GM19023 (cell line): ENCODE measurements at regions not wholly inside any gene's neighbourhood (a gene's known extent, or its start where the extent isn't known, plus 50 kb on each side); places are given as distances from the start of the nearest gene placed in this dataset.

ENCODE experiments used
- ATAC-seq: cut with Tn5 transposase; IDR thresholded peaks from one replicate; pipeline ENCODE4 v1.9.1; 2021; ENCODE audit warnings: mild to moderate bottlenecking, moderate library complexity; ENCODE audit not compliant: unreplicated experiment

DNA sequence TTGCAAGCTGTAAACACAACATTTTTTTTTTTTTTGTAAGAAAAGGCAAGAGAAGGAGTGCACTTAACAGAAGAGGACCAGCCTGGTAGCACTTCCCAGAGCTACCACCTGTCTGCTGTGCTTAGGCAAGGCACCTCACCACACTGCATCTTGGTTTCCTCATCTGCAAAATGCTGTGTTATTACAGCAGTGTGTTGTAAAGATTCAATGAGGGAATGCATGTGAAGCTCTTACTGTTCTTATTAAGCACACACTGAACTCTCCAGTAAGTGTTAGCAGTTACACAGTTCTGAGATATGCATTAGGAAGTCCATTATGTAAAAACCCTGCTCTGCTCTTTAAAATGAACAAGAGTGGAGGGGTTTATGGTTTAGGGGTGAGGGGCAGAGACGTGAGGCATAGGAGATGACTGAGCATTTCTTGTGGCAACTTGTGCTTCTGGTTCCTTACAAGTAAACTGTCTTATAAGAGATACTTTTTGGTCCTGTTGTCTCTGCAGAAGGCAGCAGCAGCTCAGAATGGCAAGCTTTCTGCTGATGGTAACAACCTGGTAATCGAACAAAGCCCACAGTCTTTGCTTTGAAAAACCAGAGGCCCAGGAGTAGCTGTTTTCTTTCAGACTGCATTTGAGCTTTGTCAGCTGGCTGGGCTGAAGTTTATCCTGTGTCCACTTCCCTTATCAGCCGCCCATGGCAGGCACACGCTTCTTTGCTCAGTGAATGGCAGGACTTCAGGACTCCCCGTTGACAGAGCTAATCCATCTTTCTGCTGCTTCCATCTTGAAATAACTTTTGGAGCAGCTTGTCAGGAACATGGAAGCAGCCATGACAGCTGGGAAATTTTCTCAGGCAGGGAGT, 98.8 kb upstream of the BMPER start:
- ATAC-seq, result no peak

DNA sequence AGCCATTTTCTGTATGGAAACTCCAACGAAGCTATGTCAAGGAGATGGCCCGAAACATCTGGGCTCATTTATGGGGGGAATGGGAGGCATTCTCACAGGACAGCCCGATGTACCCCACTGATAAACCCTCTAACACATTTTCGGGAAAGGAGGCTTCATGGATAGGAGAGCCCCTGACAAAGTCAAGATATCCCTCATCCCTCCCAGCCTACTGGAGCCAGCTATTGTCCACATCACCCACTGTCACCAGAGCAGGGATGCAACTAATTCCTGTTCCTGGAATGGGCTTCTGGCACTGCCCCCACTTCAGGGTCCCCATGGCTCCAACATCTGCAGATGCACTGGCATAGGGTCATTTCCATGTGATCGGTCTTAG, 98.2 kb upstream of the BMPER start:
- ATAC-seq, result no peak

DNA sequence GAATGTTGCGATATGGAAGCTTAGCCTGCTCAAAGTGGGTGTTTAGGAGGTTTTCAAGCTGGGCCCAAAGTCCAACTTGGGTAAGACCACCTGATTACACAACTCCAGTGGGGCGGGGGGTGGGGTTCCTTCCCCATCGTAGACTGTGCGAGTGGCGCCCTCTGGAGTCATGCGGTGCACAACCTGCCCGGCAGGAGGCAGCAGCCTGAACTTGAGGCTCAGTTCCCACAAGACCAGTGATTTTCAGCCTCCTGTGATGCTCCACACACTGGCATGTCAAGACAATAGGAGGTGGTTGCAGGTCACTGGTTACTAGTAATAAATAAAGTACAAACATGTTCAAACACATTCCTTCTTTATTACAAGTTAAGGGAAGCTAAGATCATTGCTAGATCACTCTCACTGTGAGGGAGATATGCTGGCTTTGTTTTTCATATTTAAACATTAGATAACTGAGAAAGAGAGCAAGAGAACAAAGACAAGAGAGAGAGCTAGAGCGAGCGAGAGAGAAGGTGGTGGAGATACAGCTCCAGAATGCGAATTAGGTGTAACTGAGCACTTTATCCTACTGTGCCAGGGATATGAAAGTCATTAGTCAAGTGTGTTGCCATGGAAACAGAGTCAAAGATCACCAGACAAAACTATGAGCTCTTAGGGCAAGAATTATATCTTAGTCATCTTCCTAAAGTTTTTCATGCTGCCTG, 97.4 kb upstream of the BMPER start:
- no peak for ATAC-seq

DNA sequence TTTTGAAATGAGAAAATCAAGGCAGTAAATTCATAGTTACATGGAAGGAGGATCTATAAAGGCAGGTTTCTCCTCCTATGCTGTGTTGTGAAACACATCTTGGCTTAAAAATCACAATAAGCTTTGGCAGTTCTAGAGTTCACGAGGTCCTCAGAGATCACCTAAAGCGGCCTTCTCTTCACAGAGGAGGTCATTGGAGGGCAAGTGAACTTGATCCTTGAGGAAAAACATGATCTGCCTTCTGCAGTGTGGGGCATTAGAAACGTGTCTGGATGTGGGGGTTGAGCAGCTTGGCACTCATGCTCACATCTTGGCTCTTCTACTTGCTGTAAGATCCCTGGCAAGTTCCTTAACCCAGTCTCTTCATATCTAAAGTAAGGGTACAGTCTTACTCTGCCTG, 96.1 kb upstream of the BMPER start:
- no peak for ATAC-seq

DNA sequence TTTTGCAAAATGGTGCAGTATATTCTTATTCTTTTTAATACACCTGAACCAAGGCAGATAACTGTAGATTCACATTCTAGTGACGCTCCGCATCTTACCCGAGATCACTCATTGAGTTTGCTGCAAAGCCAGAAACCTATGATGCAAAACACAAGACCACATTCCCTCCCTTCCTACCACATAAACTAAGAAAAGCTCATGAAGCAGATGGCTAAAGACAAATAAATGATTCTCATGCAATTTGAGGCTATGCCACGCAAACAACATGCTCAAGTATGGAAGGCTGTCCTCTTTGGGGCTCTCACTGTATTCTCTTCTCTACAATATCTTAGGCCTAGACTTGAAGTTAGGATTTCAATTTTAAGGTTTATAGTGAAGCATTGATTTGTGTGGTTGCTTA, 95.0 kb upstream of the BMPER start:
- ATAC-seq, result no peak

DNA sequence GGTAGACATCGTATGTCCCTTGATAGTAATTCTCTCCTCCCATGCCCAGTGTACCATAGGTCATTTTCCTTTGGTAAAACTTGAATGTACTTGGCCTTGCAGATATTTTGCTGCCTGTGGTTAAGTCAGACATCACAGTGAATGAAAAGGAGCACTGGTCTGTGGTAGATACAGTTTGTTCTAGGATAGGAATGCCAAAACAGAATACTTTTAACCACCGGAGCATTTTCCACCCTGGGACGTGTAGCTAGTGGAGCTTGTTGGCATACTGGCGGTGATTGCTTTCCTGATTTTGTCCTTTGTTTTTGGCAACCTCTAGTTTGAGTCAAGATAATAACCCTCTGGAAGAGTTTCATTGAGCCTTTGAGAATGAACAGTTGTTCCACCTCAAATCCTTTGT, 92.0 kb upstream of the BMPER start:
- no peak for ATAC-seq

DNA sequence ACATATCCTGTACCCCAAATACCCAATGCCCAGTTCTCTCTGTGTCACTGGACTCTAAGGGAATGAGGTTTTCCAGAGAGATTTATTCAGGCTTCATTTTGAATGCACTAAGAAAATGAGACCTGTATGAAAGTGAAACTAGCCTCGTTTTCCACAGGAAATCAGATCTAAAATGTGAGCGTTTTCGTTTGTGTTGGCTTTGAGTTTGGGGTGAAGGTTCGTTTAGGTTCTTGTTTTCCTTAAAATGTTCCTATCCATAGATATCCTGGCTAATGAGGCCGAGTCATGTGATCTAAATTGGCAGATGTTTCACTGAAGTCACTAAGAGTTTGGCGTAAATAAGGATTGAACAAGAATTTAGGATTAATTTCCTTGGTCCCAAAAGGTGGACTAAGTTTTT, 90.9 kb upstream of the BMPER start:
- no peak for ATAC-seq

DNA sequence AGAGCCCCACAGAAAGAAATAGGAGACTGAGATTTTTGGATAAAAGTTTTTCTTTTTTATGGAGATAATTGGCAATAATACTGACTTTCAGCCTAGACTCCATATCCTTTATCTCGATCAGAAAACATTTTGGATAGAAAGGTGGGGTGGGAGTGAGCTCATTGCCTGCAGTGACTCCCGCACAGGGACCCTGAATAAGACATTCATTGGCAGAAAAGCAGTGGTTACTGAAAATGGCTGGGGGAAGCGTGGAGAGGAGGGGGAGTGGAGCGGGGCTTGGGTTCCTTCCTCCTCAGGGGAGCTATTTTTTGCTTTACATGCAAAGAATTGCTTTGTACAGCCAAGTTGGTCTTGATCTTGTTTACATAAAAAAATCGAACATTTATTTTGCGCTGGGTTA, 90.4 kb upstream of the BMPER start:
- ATAC-seq, result no peak

DNA sequence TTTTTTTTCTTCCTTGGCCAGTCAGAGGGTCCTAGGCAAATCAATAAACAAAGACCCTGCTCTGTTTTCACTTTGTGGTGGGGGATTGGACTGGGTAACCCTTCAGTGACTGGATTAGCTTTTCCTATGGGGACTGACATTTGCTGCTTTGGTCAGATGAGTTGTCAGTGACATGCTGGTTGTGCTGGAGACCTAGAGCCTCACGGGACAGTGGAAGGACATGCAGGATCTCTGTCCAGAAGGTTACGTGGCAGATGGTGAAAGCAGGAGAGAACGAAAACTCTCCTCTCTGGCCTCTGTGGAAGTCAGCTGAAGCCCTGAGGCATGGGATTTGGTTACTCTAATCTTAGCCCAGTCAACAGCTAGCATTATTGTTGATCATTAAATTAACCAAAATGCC, 90.0 kb upstream of the BMPER start:
- ATAC-seq, result no peak

DNA sequence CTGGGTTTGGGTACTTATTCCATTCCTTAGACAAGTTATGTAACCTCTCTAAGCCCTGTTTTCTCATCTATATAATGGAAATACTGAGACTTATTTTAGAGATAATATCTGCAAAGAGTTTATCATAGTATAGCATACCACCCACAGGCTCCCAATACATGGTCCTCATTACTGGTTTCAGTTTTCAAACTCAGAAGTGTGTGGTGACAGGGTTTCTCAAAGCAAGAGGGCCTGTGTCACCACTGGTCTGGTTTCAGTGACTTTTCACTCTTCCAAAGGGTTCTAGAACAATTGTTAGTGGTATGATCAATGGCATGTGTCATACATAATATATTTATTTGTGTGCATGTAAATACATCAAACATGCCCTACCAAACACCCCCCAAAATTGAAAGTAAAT, 89.2 kb upstream of the BMPER start:
- no peak for ATAC-seq

DNA sequence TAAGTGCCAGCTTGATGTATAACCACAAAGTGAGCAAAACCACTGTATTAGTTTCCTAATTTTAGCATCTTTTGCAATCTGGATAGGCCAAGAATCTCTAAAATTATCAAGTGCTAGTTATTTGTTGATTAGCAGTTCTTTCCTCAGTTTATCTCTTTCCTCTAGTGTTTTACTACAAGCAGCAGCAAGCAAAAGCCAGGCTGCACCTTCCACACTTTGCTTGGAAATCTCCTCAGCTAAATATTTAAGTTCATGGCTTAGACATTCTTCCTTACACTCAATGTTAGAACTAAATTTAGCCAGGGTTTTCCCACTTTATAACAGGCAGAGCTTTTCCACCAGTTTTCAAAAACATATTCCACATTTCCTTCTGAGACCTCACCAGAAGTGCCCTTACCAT, 85.7 kb upstream of the BMPER start:
- ATAC-seq, result no peak

DNA sequence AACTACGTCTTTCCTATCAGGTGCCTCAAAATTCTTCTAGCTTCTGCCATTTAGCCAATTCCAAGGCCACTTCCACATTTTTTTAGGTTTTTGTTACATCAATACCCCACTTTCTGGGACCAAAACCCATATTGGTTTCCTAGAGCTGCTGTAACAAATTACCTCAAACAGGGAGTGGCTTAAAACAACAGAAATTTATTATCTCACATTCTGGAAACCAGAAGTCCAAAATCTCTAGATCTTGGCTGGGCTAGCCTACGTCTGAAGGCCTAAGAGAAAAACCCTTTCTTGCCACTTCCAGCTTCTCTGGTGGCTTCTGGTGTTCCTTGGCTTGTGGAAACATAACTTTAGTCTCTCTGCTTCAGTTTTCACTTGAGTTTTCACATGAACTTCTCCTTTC, 85.1 kb upstream of the BMPER start:
- no peak for ATAC-seq

DNA sequence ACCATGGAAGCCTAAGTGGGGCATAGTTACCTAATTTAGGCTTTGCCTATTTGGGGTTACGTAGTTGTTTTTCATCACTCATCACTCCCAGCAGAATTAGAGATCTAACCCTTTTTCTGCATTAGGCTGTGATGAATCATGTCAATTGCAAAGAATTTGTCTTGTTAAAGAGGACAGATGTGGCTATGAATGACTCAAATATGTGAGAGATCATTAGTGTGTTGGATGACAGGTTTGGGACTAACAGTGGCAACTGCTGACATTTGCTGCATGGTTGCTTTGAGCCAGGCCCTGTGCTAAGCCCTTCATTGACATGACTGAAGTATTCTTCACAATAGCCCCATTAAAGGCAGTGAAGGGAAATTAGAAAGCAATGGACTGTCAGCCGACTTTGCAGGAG, 83.4 kb upstream of the BMPER start:
- ATAC-seq, result no peak

DNA sequence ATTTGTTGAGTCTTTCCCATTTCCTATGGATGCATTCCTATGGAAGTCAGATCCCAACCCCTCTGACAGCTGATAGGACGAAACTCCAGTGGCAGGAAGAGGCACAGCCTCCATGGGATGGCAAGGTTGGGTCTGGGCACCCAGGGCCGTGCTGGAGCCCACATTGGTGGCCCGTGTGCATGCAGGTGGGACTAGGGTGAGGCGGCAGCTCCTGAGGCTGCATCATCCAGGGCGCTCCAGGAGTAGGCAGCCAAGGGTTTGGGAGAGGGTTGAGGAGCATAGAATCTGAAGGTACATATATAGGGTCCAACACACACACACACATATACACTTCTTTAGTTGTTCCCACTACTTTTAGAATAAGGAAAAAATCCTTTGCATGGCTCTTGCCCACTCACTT, 81.4 kb upstream of the BMPER start:
- no peak for ATAC-seq

DNA sequence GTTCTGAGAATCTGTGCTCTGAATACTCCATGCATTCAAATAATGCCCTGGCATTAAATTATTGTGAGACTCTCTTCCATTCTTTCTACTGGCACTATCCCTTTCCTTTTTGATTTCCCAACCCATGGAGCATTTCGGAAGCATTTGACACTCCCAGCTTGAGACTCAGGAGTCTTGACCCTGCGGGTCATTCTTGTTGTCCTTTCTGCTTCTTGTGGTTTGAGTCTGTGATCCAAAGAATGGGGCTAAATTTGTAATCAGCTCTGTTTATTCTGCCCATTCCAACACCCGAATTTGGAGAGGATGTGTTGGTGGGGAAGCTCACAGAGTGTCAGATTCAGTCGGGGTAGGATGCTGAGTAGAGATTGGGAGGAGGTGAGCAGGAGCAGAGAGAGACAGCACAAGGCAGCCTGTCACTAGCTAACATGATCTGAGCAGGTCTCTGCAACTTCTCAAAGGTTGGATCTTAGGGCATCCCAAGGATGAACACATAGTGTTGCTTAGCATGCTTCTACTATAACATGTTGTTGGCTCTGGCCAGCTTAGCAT, 80.4 kb upstream of the BMPER start:
- ATAC-seq, result no peak

DNA sequence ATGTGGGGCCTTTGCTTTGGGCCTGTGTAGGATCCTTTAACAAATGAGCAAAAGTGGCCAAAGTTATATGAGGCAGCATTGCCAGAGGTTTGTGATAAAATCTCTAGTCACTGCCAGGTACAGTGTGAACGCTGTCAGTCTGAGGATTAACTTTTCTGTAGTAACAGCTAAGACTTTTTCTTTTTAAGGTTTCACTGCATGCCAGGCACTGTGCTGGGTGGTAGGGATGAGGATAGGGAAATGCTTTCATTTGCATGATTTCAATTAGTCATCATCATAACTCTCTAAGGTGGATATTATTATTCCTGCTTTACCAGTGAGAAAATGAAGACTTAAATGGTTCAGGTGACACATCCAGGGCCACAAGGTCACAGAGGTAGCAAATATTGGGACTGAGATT, 79.7 kb upstream of the BMPER start:
- ATAC-seq, result no peak

DNA sequence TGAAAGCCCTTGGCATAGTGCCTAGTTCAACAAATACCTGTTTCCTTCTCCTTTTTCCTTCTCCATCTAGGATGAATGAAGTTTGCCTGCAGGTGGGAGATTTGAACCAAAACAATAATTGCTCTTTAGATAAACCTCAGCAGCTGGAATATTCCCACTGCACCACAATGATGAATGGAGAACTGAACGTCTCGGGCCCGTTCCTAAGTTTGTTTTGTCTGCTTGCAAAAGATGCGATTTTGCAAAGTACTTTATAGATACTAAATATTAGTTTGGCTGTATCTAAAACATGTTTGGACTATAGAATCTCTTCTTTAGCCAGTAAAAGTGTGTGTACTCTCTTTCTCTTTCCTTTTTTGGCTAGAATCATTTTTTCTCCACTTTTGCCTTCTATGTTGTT, 75.8 kb upstream of the BMPER start:
- no peak for ATAC-seq

DNA sequence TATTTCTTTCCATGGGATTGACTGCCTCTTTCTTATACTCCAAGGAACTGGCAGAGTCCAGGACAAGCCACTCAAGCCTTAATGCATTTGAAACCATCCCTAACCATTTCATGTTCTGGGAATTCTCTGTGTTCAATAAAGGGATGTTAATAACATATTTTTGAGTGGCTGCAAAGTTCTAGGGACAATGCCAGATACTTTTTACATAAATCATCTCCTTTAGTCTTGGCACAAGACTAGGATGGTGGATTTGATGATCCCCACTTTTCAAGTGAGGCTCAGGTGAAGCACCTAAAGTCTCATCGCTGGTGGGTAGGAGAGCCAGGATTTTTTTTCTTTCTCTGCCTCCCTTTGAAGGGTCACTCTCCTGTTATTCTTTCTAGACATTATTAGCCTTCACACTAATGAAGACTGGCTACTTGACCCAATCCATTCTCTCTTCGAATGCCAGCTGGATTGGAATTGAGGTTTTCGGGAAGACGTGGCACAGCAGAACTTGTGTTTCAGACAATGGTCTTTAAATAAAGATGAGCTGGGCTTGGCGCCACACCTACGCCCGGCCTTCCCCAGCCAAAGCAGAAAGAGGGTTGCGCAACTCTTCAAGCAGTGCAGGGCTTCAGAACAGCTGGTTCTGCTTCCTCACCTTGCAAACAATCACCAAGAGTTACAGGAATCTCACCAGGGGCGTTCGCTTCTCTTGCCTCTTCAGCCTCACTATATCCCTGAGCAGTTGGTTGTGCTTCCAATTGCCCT, 73.8 kb upstream of the BMPER start:
- no peak for ATAC-seq

DNA sequence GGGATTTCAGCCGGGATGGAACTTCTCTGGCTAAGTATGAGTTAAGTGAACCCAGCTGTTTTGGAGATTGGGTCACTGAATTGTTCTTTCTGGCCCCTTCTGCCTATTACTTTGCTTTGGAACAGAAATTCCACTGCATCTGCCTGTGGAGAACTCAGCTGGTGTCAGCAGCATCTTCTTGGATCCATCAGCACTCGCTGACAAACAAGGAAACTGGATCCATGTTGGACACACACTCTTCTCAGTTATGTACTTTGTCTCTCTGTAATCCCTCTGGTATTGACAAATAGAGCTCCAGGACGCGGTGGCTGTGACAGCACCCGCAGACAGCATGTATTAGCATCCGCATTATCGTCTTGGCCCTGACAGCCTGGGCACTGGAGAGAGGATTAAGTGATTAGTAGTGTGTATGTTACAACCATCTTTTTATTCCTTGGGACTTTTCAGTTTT, 73.0 kb upstream of the BMPER start:
- no peak for ATAC-seq

DNA sequence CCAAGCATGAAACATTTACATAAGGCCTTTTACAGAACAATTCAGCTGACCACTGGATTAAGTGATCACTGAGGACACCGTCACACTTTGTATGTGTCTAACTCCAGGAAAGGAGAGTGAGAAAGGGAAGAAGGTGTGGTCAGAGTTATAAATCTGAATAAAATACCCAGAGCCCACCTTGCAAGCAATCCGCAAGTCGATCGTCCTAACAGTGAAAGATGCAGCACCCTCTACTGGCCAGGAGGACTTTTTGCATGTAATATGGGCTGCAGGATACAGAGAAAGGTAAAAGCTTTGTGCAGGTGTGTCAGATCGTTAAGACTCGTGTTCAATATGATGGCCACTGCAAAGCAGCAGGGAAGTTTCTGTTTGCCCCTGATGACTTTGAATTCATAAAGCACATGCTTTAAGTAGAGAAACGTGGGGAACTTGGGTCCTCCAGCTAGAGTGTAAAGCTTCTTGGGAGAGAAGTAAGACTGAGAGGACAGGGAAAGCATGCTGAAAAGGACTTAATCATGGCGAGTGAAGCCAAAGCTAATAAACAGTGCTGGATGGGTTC, 68.5 kb upstream of the BMPER start:
- ATAC-seq, result no peak

DNA sequence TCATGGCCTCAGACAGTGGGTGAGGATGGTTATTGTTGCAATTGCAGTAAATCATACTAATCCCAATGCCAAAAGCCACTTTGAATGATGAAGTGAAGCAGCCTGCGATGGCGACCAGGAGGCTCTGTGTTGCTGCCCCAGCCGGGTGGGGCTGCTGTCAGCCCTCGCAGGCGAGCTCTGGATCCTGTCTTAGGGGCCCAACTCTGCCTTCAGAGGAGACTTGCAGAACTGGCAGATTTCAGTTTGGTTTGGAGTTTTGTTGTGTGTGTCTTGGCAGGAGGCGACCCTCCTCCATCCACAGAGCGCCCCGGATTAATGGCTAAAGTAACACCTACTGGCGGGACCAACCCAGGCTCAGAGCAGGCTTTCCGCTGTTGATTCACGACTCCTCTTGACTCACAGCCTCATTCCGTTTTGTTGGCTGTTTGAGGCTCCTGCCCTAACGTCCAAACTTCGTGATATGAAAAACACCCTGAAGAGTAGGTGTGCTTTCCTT, 67.9 kb upstream of the BMPER start:
- no peak for ATAC-seq
